HG02943 (cell line): ENCODE measurements at regions not wholly inside any gene's neighbourhood (a gene's known extent, or its start where the extent isn't known, plus 50 kb on each side); places are given as distances from the start of the nearest gene placed in this dataset.
"Not testable (repeated sequence)": the region's sequence is repeated elsewhere in the genome, so short reads cannot be mapped to it uniquely, and the experiment has no call there.

Experiments
- ATAC-seq: cut with Tn5 transposase; IDR thresholded peaks from one replicate; pipeline ENCODE4 v1.9.1; 2021; ENCODE audit warnings: mild to moderate bottlenecking, low read depth, moderate library complexity; ENCODE audit not compliant: unreplicated experiment

DNA sequence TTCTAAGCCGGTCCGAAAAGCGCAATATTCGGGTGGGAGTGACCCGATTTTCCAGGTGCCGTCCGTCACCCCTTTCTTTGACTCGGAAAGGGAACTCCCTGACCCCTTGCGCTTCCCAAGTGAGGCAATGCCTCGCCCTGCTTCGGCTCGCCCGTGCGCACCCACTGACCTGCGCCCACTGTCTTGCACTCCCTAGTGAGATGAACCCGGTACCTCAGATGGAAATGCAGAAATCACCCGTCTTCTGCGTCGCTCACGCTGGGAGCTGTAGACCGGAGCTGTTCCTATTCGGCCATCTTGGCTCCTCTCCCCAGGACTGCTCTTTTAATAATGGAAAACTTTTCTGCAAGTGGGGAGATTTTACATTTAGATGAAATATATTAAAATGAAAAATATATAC is 297.5 kb downstream of the LNPK start:
- ATAC-seq: not testable (repeated sequence)

DNA sequence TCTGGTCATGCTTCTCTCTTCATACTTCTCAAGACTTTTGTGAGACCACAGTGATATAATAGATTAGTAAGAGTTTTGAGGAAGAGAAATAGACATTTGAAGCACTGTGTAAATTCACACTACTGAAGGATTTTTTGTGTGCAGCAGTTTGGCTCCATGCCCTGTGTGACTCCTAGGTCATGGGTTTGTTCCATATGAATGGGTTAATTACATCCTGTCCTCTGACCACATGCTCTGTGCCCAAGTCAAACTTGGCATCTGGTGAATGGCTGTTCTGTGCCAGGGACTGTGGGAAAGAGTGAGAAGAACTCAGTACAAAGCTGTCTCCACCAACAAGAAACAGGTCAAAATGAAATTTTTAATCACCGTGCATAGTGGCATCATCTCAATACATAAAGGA is 304.0 kb downstream of the LNPK start:
- ATAC-seq: no peak

DNA sequence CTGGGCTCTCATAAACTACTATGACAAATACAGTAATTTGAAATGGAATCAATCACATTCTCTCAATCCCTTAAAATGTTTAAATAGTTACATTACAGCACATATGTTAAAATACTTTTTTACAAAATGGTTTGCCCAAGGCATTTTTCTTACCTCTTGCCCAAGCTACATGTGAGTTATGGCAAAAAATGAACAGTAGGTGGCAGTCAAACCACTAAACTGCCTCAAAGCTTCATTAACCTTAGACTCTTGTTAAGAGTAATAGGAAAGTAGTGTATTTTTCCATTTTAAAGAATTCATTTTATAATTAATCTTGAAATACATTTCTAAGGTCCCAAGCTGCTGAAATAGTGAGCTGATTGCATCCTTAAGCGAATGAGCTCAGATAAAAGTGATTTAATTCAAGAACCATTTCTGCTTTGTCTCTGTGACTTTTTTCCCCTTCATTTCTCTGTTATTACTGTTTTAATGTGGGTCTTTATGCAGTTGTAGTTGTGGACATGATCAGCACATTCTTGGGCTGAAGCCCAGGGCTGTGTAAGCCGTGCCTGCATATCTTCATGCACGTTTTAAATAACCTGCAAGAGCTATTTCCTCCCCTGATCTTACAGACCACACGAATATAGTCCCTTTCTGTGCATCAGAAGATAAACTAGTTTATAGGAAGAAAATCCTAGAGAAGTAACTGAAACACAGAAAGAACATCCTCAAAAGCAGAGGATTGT is 311.8 kb downstream of the LNPK start:
- no peak for ATAC-seq

DNA sequence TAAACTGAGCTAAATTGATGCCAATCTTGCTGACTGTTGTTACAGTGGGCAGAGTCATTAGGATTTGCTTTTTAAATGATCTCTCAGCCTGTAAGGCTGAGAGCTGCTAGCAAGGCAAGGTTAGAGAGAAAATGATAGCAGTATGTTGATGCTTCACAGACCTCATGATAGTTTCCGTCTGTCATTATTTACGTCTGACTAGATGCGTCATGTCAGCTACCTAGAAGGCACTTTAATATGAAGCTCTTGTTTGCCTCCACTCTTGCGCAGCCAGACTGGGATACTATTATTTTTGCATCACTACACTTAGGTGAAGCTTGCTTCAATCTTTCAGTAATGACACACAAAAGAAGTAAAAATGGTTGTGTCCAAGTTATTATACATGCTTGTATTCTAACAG is 313.8 kb downstream of the LNPK start:
- ATAC-seq: no peak

DNA sequence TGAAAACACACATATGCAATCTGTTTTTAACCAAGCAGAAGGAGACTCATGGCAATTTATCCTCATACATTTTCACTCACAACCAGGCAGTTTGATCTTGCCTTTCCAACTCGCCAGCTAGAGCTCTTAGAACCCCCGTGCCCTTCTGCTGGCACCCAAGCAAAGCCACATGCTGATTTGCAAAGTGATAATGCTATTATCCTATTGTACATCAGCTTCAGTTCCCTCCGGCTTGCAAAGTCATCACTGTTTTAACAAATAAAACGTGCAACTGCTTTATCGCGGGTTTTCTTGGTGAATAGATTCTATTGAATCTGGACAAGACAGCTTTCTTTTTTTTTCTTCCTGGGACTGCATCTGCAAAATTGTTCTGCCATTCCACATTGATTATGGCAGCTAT is 314.6 kb downstream of the LNPK start:
- ATAC-seq: no peak

DNA sequence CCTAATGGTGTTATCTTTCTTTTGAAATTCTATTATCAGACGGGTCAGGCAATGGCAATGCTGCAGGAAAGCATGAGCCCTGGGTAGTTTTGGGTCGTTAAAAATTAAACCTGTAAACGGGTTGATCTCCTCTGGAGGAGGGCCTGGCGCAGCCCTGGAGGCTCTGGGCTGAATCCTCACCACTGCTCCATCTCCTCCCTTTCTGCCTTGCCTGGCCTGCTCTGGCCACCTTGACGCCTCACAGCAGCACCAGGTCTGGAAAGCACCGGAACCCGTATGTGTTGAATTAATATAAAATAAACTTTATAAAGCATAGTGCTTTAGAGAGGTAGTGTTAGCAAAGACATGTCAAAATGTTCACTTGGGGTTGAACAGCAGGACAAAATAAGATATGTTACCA is 316.1 kb downstream of the LNPK start:
- no peak for ATAC-seq

DNA sequence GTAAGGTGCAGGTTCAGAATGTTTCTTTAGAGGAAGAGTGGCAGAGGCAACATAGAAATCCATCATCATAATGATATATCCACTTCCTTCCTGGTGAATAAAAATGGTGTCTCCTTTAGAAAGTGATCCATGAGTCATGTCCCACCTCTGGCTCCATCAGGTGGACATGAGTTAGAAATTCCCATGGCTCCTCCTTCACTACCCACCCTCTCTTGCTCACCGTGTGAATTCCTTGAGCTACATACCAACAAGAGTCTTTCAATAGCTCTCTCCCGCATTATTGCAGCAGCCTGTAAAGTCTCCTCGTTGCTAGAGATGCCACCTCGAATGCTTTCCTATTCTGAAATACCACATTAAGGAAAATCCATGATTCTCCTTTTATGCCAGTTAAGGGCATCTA is 317.6 kb downstream of the LNPK start:
- ATAC-seq: no peak

DNA sequence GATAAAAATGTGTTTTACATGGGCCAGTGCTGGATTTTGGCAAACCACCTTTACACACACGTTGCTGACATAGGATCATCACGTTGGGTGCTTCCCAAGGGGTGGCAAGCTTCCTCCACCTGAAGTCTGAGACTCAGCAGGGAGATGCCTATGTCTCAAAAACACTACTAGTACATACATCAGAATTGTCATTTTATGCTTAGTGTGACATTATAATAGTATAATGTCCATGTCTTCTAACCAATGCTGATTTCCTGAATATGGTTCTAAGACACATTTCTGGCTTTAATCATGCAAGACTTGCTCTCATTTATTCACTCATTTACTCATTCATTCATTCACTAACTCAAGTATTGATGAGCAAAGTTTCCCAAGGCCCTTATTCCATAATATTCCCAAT is 322.3 kb downstream of the LNPK start:
- ATAC-seq: no peak

DNA sequence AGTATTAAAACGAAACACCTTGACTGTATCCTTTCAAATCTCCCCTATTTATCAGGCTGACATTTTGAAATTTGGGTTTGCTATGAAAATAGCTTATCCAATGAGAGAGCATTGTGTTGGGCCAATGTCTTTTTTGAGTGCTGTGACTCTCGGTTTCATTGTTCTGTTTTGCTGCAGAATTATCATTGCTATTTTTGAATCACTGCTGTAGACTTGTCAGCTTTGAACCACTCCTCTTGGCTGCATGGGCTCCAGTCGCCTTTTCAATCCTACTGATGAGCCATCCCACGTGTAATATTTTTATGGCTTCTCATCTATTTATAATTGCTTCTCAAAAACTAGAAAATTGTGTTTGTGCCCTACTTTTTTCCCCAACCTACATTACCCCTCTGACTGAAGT is 322.8 kb downstream of the LNPK start:
- ATAC-seq: no peak

DNA sequence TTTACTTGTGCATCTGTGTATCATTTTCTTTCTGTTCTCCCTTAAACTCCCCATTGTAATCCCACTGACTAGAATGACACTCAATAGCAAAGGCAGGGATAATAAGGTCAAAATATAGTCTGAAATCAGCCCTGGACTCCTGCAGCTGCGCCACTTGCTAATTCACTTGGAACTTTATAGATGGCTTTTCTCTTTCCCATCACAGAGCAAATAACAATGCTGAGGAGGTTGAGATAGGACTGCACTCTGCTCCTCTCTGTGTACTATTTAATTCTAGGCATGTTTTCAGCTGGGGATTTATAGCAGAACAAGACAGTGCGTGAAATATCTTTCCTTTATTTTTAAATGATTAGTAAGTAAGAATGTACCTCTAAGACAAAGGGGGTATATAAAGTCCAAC is 324.2 kb downstream of the LNPK start:
- no peak for ATAC-seq

DNA sequence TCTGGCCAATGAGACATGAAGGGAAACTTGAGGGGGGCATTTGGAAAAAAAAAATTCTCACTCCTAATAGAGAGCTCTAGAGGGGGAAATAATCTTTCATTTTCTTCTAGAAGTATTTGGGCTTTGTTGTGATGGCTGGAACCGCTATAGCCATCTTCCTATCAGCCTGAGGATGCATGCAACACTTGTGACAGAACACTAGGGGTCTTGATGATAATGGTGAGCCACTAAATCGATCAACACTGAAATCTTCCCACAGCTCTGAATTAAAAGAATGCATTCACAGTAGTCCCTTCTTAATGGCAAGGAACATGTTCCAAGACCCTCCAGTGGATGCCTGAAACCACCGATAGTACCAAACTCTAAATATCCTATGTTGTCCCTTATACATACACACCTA is 325.3 kb downstream of the LNPK start:
- no peak for ATAC-seq

DNA sequence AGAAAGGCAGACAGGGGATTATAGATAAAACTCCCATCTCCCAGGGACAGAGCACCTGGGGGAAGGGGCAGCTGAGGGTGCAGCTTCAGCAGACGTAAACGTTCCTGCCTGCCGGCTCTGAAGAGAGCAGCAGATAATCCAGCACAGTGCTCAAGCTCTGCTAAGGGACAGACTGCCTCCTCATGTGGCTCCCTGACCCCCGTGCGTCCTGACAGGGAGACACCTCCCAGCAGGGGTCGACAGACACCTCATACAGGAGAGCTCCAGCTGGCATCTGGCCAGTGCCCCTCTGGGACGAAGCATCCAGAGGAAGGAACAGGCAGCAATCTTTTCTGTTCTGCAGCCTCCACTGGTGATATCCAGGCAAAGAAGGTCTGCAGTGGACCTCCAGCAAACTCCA is 333.3 kb downstream of the LNPK start:
- ATAC-seq: not testable (repeated sequence)

DNA sequence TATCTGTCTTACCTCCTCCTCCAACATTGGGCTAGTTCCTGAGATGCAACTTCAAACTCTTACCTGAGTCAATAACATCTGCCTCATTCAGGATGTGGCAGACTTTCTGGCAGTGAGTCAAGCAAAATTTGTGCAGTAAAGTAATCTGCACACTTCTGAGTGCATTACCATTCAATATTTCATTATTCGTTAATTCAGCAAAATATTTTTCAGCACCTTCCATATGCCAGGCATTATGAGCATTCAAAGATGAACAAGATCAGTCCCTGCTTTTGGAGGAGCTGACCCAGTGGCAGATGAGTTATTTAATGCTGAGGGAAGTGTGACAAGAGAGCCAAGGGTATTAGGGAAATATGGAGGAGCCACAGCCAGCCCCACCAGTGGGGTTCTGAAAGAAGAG is 339.7 kb downstream of the LNPK start:
- no peak for ATAC-seq

DNA sequence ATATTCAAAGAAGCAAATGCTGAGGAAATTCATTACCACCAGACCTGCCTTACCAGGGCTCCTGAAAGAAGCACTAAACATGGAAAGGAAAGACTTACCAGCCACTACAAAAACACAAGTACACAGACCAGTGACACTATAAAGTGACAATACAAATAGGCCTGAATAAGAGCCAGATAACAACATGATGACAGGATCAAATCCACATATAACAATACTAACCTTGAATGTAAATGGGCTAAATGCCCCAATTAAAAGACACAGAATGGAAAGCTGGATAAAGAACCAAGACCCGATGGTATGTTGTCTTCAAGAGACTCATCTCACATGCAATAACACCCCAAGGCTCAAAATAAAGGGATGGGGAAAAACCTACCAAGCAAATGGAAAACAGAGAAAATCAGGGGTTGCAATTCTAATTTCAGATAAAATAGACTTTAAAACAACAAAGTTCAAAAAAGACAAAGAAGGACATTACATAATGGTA is 353.4 kb downstream of the LNPK start:
- no peak for ATAC-seq

DNA sequence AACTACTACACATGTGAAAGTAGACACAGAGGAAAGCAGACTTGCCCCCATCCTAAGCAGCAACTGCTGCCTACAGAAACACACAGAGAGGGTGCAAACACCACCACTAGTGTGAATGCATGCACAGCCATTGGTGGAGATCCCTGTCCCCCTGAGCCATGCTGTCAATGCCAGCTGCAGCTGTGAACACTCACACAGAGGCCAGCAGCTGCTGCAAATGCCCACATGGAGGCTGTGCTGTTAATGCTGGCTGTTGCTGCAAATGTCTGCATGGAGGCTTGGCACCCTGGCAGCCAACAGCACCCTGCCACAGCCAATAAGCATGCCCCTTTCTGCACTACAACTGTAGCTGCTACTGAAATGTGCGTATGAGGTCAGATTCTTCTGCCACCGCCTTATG is 355.0 kb downstream of the LNPK start:
- ATAC-seq: no peak

DNA sequence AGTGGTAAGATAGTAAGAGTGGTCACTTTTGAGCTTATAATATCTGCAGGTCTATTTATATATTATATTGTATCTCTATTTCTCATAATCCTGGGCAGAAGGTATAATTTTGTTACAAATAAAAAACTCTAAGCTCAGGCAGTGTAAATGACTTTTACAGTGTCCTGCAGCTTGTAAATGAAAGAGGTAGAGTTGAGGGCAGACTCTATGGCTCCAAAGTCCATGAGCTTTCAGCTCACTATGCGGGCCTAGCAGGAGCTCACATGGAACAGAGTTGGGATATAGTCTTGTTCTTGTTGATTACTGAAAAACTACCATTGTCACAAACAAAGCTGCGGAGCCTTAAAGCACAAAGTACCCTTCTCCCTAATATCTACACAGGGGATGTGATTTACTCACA is 361.4 kb downstream of the LNPK start:
- no peak for ATAC-seq

DNA sequence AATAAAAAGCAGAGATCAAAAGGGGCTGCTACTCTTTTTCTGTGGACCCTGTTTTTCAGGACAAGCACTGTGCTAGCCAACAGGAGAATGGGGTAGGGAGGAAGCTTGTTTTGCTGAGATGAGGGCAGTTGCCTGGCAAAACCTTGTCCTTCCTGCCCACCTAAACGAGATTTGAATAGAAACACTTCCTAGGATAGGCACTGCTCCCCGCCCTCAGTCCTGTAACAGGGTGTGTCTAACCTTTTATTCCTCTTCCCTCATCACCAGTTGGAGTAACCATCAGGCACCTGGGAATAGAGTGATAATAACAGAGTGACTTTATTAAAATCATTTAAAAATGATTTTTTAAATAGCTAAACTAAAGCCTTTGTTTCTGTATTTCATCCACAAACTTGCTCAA is 368.8 kb downstream of the LNPK start:
- ATAC-seq: no peak

DNA sequence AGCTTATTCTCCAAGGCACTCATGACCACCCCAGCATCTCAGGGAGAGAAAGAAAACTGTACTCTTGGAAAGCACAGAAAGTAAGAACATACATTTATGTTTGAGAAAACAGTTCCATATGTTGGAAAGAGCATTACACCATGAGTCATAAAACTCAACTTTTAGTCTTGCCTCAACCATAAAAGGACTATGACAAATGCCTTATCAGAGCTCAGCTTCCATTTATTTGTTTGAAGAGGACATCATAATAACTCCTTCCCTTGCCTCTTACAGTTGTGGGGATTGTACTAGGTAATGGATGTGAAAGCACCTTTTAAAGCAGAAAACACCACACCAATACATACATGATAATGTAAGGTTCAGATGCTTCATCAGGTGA is 370.8 kb downstream of the LNPK start:
- no peak for ATAC-seq

DNA sequence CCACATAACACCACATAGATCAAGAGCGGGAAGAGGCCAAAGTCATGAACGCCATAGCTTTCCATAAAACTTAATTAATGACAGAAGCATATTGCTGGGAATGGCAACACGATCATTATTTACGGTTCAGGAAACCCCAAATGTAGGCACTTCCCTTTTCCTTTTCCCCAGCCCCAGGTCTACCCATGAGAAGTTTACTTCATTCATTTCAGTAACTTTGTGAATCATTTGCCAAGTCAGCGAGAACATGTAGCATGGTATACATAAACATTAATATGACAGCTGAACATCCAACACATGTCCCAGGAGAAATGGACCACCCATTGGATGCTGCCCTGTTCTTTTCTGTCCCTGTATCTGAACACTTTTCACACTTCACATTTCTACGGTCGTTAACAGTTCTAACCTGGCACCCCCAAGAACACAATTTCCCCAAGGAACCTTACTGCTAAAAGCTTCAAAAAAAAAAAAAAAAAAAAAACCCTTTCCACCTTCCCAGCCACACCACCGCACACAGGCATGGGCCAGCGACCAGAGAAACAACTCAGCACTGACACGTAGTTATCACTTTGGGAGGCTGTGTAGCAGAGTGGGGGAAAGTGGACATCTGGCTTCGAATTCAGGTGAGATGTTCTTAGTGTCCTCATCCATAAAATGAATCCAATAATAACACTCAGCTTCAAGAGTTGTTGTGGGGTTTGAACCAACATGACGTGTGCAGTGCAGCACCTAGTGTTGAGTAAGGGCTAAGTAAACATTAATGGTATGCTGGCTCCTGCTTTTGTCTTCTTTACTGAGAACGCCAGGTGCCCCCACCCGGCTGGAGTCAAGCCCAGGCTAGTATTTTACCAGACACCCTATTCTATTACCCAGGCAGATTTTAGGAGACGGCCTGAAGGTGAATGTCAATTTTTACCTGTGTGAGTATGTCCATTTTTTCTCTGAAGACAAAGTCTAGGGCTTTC is 371.5 kb downstream of the LNPK start:
- no peak for ATAC-seq

DNA sequence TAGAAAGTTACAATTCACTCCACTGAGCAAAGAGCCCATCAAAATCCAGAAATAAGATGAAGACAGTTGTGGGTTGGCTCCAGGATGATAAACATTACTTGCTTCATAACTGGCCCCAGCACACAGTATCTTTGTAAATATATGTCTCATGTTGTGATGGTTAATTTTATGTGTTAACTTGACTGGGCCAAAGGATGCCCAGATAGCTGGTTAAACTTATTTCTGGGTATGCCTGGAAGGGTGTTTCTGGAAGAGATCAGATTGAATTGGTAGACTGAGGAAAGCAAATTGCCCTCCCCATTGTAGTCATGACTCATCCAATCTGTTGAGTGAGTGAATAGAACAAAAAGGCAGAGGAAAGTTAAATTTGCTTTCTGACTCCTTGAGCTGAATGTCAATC is 373.8 kb downstream of the LNPK start:
- ATAC-seq: no peak

DNA sequence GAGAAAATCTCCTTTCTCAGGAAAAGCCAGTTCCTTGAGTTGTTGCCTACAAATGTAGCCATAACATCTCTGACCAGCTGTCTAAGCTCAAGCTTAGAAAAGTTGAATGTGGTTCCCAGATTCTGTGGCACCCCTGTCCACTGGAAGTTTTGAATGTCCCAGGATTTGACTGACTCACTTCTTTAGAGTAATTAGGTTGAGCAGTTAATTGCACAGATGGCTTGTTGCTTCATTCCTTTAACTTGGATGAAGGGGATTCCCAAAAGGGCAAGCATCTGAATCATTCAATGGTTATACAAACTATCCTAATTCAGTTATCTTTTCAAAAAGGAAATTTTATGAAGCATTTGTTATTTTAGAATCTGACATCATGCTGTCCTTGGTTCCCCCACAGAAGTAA is 374.7 kb downstream of the LNPK start:
- ATAC-seq: no peak

DNA sequence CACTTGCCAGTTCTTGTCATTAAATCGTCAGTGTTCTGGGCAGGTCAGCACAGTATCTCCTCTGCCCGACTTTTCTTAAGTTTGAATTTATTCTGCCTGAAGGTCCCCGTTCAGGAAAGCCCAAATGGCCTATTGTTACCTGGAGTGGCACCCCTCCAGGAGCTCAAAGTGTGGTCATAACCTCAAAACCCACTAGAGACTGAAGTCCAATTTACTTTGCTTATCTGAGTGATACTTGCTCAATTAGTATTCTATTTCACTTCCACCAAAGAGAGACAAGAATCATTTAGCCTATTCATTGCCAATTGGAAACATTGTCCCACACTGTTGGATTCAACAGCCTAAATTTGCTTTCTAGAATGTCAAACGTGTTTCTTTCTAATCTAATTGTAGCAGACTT is 375.3 kb downstream of the LNPK start:
- ATAC-seq: no peak
